Right cardiac atrium (tissue), 5 donors: ENCODE measurements at regions not wholly inside any gene's neighbourhood (a gene's known extent, or its start where the extent isn't known, plus 50 kb on each side); places are given as distances from the start of the nearest gene placed in this dataset.

Experiments used
- ATAC-seq, 2 donors: fragments of 200-7000 bp; cut with Tn5 transposase; one replicate each; pipeline versions ENCODE4 v1.8.0 to v1.9.1; 2020; ENCODE audit warnings: moderate library complexity in 2 of 2, mild to moderate bottlenecking in 1 of 2
- DNase-seq, 3 donors: peaks; one replicate each; pipeline ENCODE4 v3.0.0-alpha.2; 2020
- H3K27ac ChIP-seq: one replicate; pipeline ENCODE4 v1.5.1; 2013; ENCODE audit warnings: mild to moderate bottlenecking, low read length, control low read depth, moderate library complexity
- H3K27me3 ChIP-seq: one replicate; pipeline ENCODE4 v1.6.1; 2013; ENCODE audit not compliant: control insufficient read depth, insufficient read depth
- H3K4me1 ChIP-seq: one replicate; pipeline ENCODE4 v1.6.1; 2013; ENCODE audit warnings: low read length; ENCODE audit not compliant: control insufficient read depth, insufficient read depth
- H3K4me3 ChIP-seq: one replicate; pipeline ENCODE4 v1.5.1; 2013; ENCODE audit warnings: low read length, control low read depth
- H3K9me3 ChIP-seq: one replicate; pipeline ENCODE4 v1.6.1; 2013; ENCODE audit warnings: low read length; ENCODE audit not compliant: control insufficient read depth
- WGBS: extraction: QIAGEN DNeasy Blood & Tissue Kit; methylation state at CpG from one replicate; pipeline ENCODE4 v1.1.7; 2013; 5-methylcytosine and 5-hydroxymethylcytosine counted together
- intact Hi-C, 4 donors: fragments of 100-400 bp; cut with DNase I; formaldehyde crosslinking; loops; one replicate each; pipeline versions ENCODE4 v1.11.0 to v1.14.0; 2022 to 2023
- donor health status: healthy with polysubstance abuse.
- donor health status: DM: no; HTN: yes; CAD: no.
- donor health status: DM: no; HTN: no; CAD: no.
- donor health status: DM: no; HTN: yes; CAD: no; lungs with severe emphysema.
- donor health status: DM: yes; HTN: yes; CAD: no.

GRCh38 chr15:97235611-97235985 lies 724.9 kb upstream of the ARRDC4 start:
- Histone ChIP-seq H3K4me3 (no peak overlapping the region), H3K27ac (no peak overlapping the region), H3K27me3 (no peaks in the 10 kb centered on the region), H3K9me3 (no peaks in the 10 kb centered on the region), H3K4me1 (no peaks in the 10 kb centered on the region)
- WGBS, result 45% methylated on average over 7 of the region's 7 CpGs
- DNase-seq (no peak), ATAC-seq (no peak)
- intact Hi-C loops, result loop anchor here in 1 of 4 donors (10.0 kb wide), 1 partner anchor 881 kb away; no protein-coding TSS in a partner anchor

GRCh38 chr15:97236140-97236539 lies 724.4 kb upstream of the ARRDC4 start:
- WGBS, result 79% methylated on average over 5 of the region's 5 CpGs
- ATAC-seq, result no peak

DNA sequence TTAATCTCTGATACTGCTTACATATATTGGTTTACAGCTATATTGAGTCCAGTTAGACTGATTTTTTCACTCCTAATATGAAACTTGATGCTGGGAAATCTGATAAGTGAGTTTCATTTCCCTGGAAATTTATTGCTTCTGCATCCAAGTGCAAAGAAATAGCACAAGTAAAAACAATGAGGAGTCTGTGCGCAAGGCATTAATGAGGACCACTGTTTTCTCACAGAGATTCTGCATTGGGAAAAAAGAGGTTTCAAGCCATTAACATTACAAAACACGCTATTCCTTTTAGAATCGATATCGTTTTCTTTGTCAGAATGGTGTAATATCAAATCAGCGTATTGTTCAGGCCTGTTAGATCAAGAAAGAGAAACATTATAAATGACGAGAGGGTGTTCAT lies 723.3 kb upstream of the ARRDC4 start:
- H3K4me1 ChIP-seq, result no peaks in the 10 kb centered on the region
- H3K4me3 ChIP-seq, result no peak overlapping the region
- WGBS, result 89% methylated on average over 6 of the region's 6 CpGs
- ATAC-seq, result no peak
- no peaks in the 10 kb centered on the region for H3K27me3 ChIP-seq
- no peaks in the 10 kb centered on the region for H3K9me3 ChIP-seq
- no peak for DNase-seq
- intact Hi-C loops, result loop anchor here in 1 of 4 donors (10.0 kb wide), 1 partner anchor 882 kb away; no protein-coding TSS in a partner anchor
- H3K27ac ChIP-seq, result no peak overlapping the region

More at GRCh38 chr15:97236140-97236539, 724.4 kb upstream of the ARRDC4 start:
- DNase-seq, result no peak
- H3K4me1 ChIP-seq, result no peaks in the 10 kb centered on the region
- H3K4me3 ChIP-seq, result no peak overlapping the region
- H3K27ac ChIP-seq, result no peak overlapping the region
- H3K27me3 ChIP-seq, result no peaks in the 10 kb centered on the region
- intact Hi-C loops, result loop anchor here in 1 of 4 donors (10.0 kb wide), 1 partner anchor 881 kb away; no protein-coding TSS in a partner anchor
- H3K9me3 ChIP-seq, result no peaks in the 10 kb centered on the region

DNA sequence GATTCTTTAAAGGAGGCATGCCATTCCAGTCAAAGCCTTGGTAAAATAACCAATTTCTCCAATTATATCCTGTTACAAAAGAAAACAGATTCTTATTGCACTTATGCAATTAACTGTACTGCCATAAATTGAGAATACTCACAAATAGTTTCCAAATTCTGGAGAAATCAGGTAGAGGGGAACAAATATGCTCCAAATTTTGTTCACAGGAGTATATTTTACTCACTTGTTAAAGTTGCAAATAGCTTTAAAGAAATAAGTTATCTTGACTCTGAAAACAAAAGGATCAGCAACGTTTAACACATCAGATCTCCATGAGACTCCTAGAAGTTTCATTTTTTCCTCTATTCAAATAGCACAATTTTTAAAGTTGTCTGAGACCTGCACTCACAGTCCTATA lies 712.1 kb upstream of the ARRDC4 start:
- DNase-seq (no peak), ATAC-seq (no peak)
- 83% methylated on average over 1 of the region's 1 CpG for WGBS
- Histone ChIP-seq H3K27me3 (no peaks in the 10 kb centered on the region), H3K9me3 (no peaks in the 10 kb centered on the region), H3K4me3 (no peak overlapping the region), H3K27ac (no peak overlapping the region), H3K4me1 (no peaks in the 10 kb centered on the region)
- intact Hi-C loops, result no loop called here

- DNase-seq (no peak), ATAC-seq (no peak)
Observed at GRCh38 chr15:97259943-97260342, 700.6 kb upstream of the ARRDC4 start.

DNA sequence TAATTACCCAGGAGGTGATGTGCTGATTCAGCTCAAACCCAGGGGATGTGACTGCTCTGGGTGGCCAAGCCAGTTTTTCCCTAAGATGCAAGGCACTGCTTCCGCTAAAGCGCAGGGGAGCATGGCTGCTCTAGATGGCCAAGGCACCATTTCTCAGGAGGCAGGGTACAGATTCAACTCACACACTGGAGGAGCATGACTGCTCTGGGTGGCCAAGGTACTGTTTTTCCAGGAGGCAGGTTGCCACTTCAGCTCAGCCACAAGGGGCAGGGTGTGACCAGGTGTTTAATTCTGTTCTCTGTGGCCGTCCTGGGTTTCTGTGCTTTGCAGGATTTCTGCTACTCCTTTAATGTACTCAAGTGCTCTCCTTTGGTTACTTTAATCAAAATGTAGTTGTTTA lies 659.3 kb upstream of the ARRDC4 start:
- no peak overlapping the region for H3K4me3 ChIP-seq
- no peak for ATAC-seq
- WGBS, result 89% methylated on average over 3 of the region's 3 CpGs
- H3K27ac ChIP-seq, result no peak overlapping the region
- H3K4me1 ChIP-seq, result no peaks in the 10 kb centered on the region
- DNase-seq, result no peak
- no peaks in the 10 kb centered on the region for H3K27me3 ChIP-seq
- H3K9me3 ChIP-seq, result no peaks in the 10 kb centered on the region
- intact Hi-C loops, result no loop called here

More at GRCh38 chr15:97259943-97260342, 700.6 kb upstream of the ARRDC4 start:
- no peak overlapping the region for H3K27ac ChIP-seq
- H3K4me3 ChIP-seq, result no peak overlapping the region
- H3K4me1 ChIP-seq, result no peaks in the 10 kb centered on the region
- no peaks in the 10 kb centered on the region for H3K9me3 ChIP-seq
- WGBS, result 89% methylated on average over 3 of the region's 3 CpGs
- intact Hi-C loops, result no loop called here
- no peaks in the 10 kb centered on the region for H3K27me3 ChIP-seq

- DNase-seq, result no peak
- Histone ChIP-seq H3K27ac (no peak overlapping the region), H3K27me3 (no peaks in the 10 kb centered on the region), H3K4me1 (no peaks in the 10 kb centered on the region), H3K9me3 (no peaks in the 10 kb centered on the region), H3K4me3 (no peak overlapping the region)
- 44% methylated on average over 3 of the region's 3 CpGs for WGBS
- ATAC-seq, result no peak
- intact Hi-C loops, result no loop called here
Observed at GRCh38 chr15:97316362-97316761, 644.1 kb upstream of the ARRDC4 start.

DNA sequence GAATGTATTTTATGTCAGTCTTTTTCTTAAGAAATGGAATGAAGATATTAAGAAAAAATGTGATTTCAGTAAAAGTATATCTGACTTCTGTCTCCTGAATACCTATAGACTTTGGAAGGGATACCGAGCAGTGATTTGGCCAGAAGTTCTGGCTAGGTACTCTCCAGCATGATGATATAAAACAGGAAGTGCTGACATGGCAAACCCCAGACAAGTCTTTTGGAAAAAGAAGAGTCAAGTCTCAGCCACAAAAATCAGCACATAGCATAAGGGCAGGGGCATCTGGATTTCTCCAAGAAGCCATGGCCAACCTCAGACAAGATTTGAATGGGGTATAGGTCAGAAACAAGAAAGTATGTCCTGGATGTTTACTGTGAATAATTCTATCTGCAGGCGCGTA lies 643.3 kb upstream of the ARRDC4 start:
- Histone ChIP-seq H3K9me3 (no peaks in the 10 kb centered on the region), H3K4me3 (no peak overlapping the region), H3K4me1 (no peaks in the 10 kb centered on the region), H3K27ac (no peak overlapping the region), H3K27me3 (no peaks in the 10 kb centered on the region)
- 82% methylated on average over 3 of the region's 3 CpGs for WGBS
- DNase-seq, result no peak
- intact Hi-C loops, result no loop called here
- no peak for ATAC-seq

GRCh38 chr15:97319291-97319690 lies 641.2 kb upstream of the ARRDC4 start:
- Histone ChIP-seq H3K27me3 (no peaks in the 10 kb centered on the region), H3K27ac (no peak overlapping the region), H3K4me1 (no peaks in the 10 kb centered on the region), H3K9me3 (no peaks in the 10 kb centered on the region), H3K4me3 (no peak overlapping the region)
- WGBS, result 81% methylated on average over 5 of the region's 5 CpGs
- ATAC-seq (no peak), DNase-seq (no peak)
- intact Hi-C loops, result no loop called here

DNA sequence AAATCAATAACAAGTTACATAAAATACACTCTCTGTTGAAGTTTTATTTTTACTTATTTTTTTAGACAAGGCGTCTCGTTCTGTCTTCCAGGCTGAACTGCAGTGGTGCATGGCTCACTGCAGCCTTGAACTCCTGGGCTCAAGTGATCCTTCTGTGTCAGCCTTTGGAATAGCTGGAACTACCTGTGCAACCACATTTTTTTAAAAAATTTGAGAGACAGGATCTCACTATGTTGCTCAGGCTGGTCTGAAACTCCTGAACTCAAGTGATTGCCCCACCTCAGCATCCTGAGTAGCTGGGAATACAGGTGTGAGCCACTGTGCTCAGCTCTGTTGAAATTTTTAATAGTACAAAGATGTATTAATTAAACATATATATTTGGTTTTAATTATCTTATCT lies 614.3 kb upstream of the ARRDC4 start:
- Histone ChIP-seq H3K27ac (no peak overlapping the region), H3K27me3 (no peaks in the 10 kb centered on the region), H3K4me1 (no peaks in the 10 kb centered on the region), H3K9me3 (peaks cover 2% of the 10 kb centered on the region), H3K4me3 (no peak overlapping the region)
- 92% methylated on average over 2 of the region's 2 CpGs for WGBS
- ATAC-seq, result no peak
- intact Hi-C loops, result no loop called here
- no peak for DNase-seq

GRCh38 chr15:97350813-97351212 lies 609.7 kb upstream of the ARRDC4 start:
- 52% methylated on average over 4 of the region's 4 CpGs for WGBS
- no peak for ATAC-seq
- no peak overlapping the region for H3K4me3 ChIP-seq

GRCh38 chr15:97383516-97383915 lies 577.0 kb upstream of the ARRDC4 start:
- intact Hi-C loops, result no loop called here
- no peak overlapping the region for H3K27ac ChIP-seq
- no peak for DNase-seq
- no peaks in the 10 kb centered on the region for H3K27me3 ChIP-seq
- no peak overlapping the region for H3K4me3 ChIP-seq
- H3K4me1 ChIP-seq, result no peaks in the 10 kb centered on the region
- ATAC-seq, result no peak
- WGBS, result 72% methylated on average over 3 of the region's 3 CpGs
- H3K9me3 ChIP-seq, result no peaks in the 10 kb centered on the region

More at GRCh38 chr15:97350813-97351212, 609.7 kb upstream of the ARRDC4 start:
- Histone ChIP-seq H3K4me1 (no peaks in the 10 kb centered on the region), H3K9me3 (peaks cover 2% of the 10 kb centered on the region), H3K27ac (no peak overlapping the region), H3K27me3 (no peaks in the 10 kb centered on the region)
- intact Hi-C loops, result no loop called here
- no peak for DNase-seq
